LHCN-M2 (cell line): ENCODE measurements at regions not wholly inside any gene's neighbourhood (a gene's known extent, or its start where the extent isn't known, plus 50 kb on each side); places are given as distances from the start of the nearest gene placed in this dataset.

Experiments
- DNase-seq: peaks from one replicate; pipeline ENCODE4 v3.0.0-alpha.2; 2012; ENCODE audit warnings: low read depth

- no peak for DNase-seq
Observed at GRCh38 chr2:47315475-47315874, 53.6 kb upstream of the EPCAM start.

GRCh38 chr2:47313728-47314127 is 55.4 kb upstream of the EPCAM start:
- DNase-seq = no peak

GRCh38 chr2:47313141-47313691 is 55.9 kb upstream of the EPCAM start:
- no peak for DNase-seq

GRCh38 chr2:47312491-47312850 is 56.6 kb upstream of the EPCAM start:
- DNase-seq = no peak

DNA sequence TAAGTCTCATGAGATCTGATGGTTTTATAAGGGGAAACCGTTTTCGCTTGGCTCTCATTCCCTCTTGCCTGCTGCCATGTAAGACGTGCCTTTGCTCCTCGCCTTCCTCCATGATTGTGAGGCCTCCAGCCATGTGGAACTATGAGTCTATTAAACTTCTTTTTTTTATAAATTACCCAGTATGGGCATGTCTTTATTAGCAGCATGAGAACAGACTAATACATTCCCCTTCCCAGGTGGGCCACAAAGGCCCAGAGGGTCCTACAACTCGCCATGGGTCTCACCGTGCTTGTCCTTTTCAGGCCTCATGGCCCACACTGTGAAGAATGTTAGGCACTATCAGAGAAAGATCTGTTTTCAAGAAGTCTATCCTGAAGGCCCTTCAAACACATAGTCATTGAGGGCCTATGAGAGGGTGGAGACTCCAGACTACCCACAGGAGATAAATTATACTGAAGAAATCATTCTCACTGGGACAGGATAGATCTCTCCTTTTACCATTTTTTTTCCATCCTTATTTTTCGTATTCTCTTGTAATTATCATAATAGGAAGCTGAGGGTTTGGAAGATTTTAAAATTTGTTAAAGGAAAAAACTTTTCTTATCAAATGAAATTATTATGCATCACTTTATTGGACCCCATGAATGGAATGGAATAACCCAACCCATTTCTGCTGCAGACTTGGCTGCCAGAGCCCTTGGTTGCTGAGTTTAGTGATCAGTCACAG is 57.2 kb upstream of the EPCAM start:
- DNase-seq = no peak

GRCh38 chr2:47310801-47311560 is 58.1 kb upstream of the EPCAM start:
- DNase-seq = no peak

GRCh38 chr2:47309952-47310800 is 58.9 kb upstream of the EPCAM start:
- DNase-seq = no peak

GRCh38 chr2:47309472-47309951 is 59.6 kb upstream of the EPCAM start:
- DNase-seq = no peak

DNA sequence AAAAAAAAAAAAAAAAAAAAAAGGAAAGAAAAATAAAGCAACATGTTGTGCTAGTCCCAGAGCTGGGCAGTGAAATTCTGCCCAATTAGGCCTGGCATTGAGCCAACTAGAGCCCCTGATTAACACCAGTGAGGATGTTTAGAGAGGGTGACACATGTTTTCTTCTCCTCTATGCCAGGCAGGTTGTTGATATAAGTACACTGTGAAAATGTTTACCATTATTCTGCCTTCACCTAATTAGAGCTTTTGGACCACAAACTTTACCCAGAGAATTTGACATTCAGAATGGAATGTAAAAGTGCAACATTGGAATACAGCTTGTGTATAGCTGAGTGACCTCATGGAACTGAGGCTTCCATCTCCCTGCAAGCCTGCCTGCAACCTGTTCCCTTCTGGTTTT is 62.0 kb upstream of the EPCAM start:
- no peak for DNase-seq

DNA sequence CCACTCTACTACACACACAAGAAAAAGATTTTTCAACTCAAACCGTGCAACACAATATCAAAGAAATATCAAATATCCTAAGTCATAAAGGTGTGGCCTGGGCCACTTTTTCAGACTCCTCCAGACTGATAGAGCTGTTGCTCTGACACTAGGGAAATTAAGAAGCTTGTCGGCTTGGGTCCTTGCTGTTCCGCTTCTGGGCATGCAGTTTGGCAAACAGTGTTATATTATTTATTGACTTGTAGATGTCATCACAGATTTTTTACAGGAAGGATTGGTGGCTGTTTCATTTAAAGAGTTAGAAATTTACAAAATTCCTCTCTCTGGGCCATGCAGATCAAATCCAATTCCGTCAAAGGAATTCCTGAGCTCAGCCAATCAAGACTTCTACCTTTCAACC is 64.5 kb upstream of the EPCAM start:
- DNase-seq = no peak

- DNase-seq = no peak
Observed at GRCh38 chr2:47303341-47304148, 65.6 kb upstream of the EPCAM start.

GRCh38 chr2:47302308-47302707 is 66.8 kb upstream of the EPCAM start:
- DNase-seq = no peak

GRCh38 chr2:47301731-47302130 is 67.4 kb upstream of the EPCAM start:
- DNase-seq = no peak

DNA sequence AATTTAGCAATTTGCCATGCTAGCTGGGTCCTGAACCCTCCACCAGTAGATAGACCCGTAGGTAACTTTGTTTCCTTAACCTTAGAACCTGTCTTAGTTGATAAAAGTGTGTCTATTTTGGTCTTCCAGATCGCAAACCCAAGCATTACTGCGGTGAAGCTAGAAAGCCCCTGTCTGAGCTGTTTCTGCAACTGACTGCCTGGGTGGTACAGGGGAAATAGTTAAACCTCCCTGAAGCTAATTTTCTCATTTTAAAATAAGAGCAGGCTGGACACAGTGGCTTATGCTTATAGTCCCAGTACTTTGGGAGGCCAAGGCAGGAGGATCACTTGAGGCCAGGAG is 67.9 kb upstream of the EPCAM start:
- no peak for DNase-seq

DNA sequence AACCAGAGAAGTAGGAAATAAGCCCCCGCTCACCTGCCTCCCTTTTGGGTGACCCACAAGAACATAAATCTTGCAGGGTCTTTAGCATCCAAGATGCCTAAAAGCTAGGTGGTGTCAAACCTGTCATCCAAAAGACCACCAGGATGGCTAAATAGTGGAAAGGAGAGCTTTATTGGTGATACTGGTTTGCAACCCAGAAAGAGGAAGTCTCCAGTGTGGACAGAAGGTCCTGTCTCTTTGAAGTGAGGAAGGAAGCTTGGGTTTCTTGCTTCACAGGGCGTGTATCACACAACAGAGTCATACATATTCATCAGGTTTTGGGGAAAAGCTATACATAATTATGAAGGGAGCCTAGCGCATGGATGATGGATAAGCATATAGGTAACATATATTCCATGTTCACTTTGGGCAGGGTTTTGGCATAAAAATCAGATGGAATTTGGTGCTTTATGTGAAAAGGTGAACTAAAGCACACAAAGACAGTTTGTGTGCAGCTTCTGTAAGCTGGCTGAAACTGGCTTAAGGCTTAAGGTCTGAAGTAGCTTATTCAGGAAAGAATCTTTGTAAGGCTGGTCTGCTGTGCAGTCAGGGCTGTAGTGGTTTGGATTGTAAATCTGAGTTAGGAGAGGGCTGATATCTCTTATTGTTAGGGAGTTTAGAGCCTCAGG is 68.4 kb upstream of the EPCAM start:
- no peak for DNase-seq

- DNase-seq = no peak
Observed at GRCh38 chr2:47300081-47300480, 69.0 kb upstream of the EPCAM start.

GRCh38 chr2:47299555-47299954 is 69.6 kb upstream of the EPCAM start:
- peak; percentile 58 for DNase-seq

- no peak for DNase-seq
Observed at GRCh38 chr2:47298771-47299170, 70.3 kb upstream of the EPCAM start.

DNA sequence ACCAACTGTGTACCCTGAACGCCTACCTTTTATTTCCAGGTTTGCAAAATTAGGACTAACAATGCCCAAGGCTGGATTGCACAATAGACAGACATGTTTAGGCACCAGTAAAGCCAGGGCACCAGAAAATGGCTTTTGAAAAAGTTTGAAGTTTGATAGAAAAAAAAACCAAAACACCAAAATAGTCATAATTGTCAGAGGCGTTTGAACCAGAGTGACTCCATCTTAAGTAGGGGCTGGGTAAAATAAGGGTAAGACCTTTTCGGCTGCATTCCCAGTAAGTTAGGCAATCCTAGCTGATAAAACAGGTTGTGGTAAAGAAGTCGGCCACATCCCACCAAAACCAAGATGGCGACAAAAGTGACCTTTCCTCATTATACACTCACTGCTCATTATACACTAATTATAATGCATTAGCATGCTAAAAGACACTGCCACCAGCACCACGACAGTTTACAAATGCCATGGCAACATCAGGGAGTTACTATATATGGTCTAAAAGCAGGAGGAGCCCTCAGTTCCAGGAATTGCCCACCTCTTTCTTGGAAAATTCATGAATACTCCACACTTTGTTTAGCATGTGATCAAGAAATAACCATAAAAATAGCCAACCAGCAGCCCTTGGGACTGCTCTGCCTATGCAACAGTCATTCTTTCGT is 71.2 kb upstream of the EPCAM start:
- DNase-seq = no peak

DNA sequence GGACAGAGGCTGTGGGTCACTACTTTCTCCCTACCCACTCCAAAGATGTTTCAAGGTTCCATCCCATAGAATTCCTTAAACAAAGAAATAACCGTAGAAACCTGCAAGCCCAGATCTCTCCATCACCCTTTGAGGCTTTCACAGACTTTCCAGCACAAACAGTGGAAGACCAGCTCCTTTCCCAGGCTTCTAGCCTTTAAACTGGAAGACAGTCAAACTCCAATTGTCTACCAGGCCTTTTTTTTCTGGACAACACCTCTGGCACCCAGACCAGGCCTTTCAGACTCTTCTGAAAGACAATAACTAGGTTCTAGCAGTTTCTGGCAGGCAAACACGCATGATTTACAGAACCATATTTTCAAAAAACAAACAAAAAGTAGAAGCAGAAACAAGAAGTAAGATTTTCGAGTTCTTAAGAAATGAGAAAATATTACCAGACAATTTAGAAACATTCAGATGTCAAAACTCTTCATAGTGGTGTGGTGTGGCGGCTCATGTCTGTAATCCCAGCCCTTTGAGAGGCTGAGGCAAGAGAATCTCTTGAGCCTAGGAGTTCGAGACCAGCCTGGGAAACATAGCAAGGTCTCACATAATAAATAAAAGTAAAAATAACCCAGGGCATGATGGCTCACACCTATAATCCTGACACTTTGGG is 73.0 kb upstream of the EPCAM start:
- DNase-seq = no peak
